HG03108 (cell line): ENCODE measurements at regions not wholly inside any gene's neighbourhood (a gene's known extent, or its start where the extent isn't known, plus 50 kb on each side); places are given as distances from the start of the nearest gene placed in this dataset.
"Not testable (repeated sequence)": the region's sequence is repeated elsewhere in the genome, so short reads cannot be mapped to it uniquely, and the experiment has no call there.

Source experiments
- ATAC-seq: cut with Tn5 transposase; IDR thresholded peaks from one replicate; pipeline ENCODE4 v1.9.1; 2021; ENCODE audit warnings: moderate library complexity; ENCODE audit not compliant: unreplicated experiment

- ATAC-seq = no peak
These were observed 116.5 kb upstream of the RBPJ start for GRCh38 chr4:26204249-26204825.

- no peak for ATAC-seq
These were observed 115.9 kb upstream of the RBPJ start for GRCh38 chr4:26204911-26205370.

- no peak for ATAC-seq
These were observed 114.5 kb upstream of the RBPJ start for GRCh38 chr4:26206339-26206738.

GRCh38 chr4:26206999-26207398, 113.8 kb upstream of the RBPJ start:
- ATAC-seq = no peak

- no peak for ATAC-seq
These were observed 113.2 kb upstream of the RBPJ start for GRCh38 chr4:26207631-26208030.

- no peak for ATAC-seq
These were observed 112.4 kb upstream of the RBPJ start for GRCh38 chr4:26208237-26208994.

- not testable (repeated sequence) for ATAC-seq
These were observed 111.4 kb upstream of the RBPJ start for GRCh38 chr4:26209378-26209777.

GRCh38 chr4:26212528-26212927, 108.3 kb upstream of the RBPJ start:
- ATAC-seq = no peak

- ATAC-seq = no peak
These were observed 107.5 kb upstream of the RBPJ start for GRCh38 chr4:26213317-26213716.

GRCh38 chr4:26214994-26215393, 105.8 kb upstream of the RBPJ start:
- no peak for ATAC-seq

GRCh38 chr4:26215725-26216124, 105.1 kb upstream of the RBPJ start:
- ATAC-seq = no peak

GRCh38 chr4:26217481-26217880, 103.3 kb upstream of the RBPJ start:
- ATAC-seq = no peak

- ATAC-seq = peak; percentile 83
These were observed 102.7 kb upstream of the RBPJ start for GRCh38 chr4:26217961-26218676.

GRCh38 chr4:26218677-26219605, 101.9 kb upstream of the RBPJ start:
- peak; percentile 8 for ATAC-seq

- ATAC-seq = no peak
These were observed 100.1 kb upstream of the RBPJ start for GRCh38 chr4:26220696-26221095.

GRCh38 chr4:26223155-26223554, 97.7 kb upstream of the RBPJ start:
- no peak for ATAC-seq

GRCh38 chr4:26226629-26227376, 94.0 kb upstream of the RBPJ start:
- no peak for ATAC-seq

- no peak for ATAC-seq
These were observed 93.1 kb upstream of the RBPJ start for GRCh38 chr4:26227601-26228229.

GRCh38 chr4:26228883-26229282, 91.9 kb upstream of the RBPJ start:
- no peak for ATAC-seq

- ATAC-seq = no peak
These were observed 90.8 kb upstream of the RBPJ start for GRCh38 chr4:26229974-26230373.
